OCI-LY7 (cell line): ENCODE measurements at regions not wholly inside any gene's neighbourhood (a gene's known extent, or its start where the extent isn't known, plus 50 kb on each side); places are given as distances from the start of the nearest gene placed in this dataset.
"Not testable (repeated sequence)": the region's sequence is repeated elsewhere in the genome, so short reads cannot be mapped to it uniquely, and the experiment has no call there.

ENCODE experiments used
- BruUV-seq: library from RNA; stranded (reverse); fragments of 400-500 nt; replicated peaks from 2 replicates; lab custom pipeline; 2021; lab: Mats Ljungman, UMichigan
- CTCF ChIA-PET: fragments of 300-600 bp; sonication (Branson Sonifier 250); formaldehyde crosslinking; loops from one replicate; lab custom pipeline; 2022; ENCODE audit warnings: antibody characterized with exemption; ENCODE audit not compliant: unreplicated experiment; lab: Charles Lee
- POLR2A ChIA-PET: fragments of 300-600 bp; sonication (Branson Sonifier 250); formaldehyde crosslinking; loops from one replicate; lab custom pipeline; 2022; ENCODE audit warnings: antibody characterized with exemption; lab: Charles Lee
- DNase-seq: peaks from one replicate; pipeline ENCODE4 v3.0.0-alpha.2; 2015; ENCODE audit warnings: low spot score
- H2AFZ ChIP-seq: fragments of 200-600 bp; sonication (generic), shearing (Covaris generic); 2 replicates; pipeline ENCODE4 v1.6.1; 2014; ENCODE audit warnings: mild to moderate bottlenecking, antibody characterized with exemption, low read length, moderate library complexity
- H3K27ac ChIP-seq: fragments of 200-600 bp; sonication (generic); 2 replicates; pipeline ENCODE4 v1.5.1; 2014; ENCODE audit warnings: mixed run types, low read depth, mild to moderate bottlenecking, moderate library complexity, low read length, inconsistent platforms; ENCODE audit not compliant: poor library complexity, severe bottlenecking
- H3K36me3 ChIP-seq: fragments of 200-600 bp; sonication (generic); 2 replicates; pipeline ENCODE4 v1.6.1; 2014; ENCODE audit warnings: mild to moderate bottlenecking, antibody characterized with exemption, low read length, moderate library complexity, mixed read lengths; ENCODE audit not compliant: insufficient read depth
- H3K4me1 ChIP-seq: fragments of 200-600 bp; sonication (generic); 2 replicates; pipeline ENCODE4 v1.5.1; 2014; ENCODE audit warnings: mild to moderate bottlenecking, low read length; ENCODE audit not compliant: insufficient read depth, poor library complexity, severe bottlenecking
- H3K4me2 ChIP-seq: fragments of 200-600 bp; sonication (generic); 2 replicates; pipeline ENCODE4 v1.6.1; 2014; ENCODE audit warnings: mild to moderate bottlenecking, low read length
- H3K4me3 ChIP-seq: fragments of 200-600 bp; sonication (generic); 2 replicates; pipeline ENCODE4 v1.5.1; 2014; ENCODE audit warnings: mild to moderate bottlenecking, low read depth, low read length; ENCODE audit not compliant: poor library complexity, severe bottlenecking
- H3K79me2 ChIP-seq: fragments of 200-600 bp; sonication (generic); 2 replicates; pipeline ENCODE4 v1.6.1; 2016; ENCODE audit warnings: low read depth, mild to moderate bottlenecking, low read length, moderate library complexity, mixed read lengths; ENCODE audit not compliant: insufficient read depth
- H3K9me2 ChIP-seq: fragments of 200-600 bp; sonication (generic); 2 replicates; pipeline ENCODE4 v1.6.1; 2016; ENCODE audit warnings: mild to moderate bottlenecking, low read length, mixed read lengths; ENCODE audit not compliant: insufficient read depth
- H3K9me3 ChIP-seq: fragments of 200-600 bp; sonication (generic); 2 replicates; pipeline ENCODE4 v1.6.1; 2014; ENCODE audit warnings: mild to moderate bottlenecking, mixed run types, low read length, mixed read lengths
- H4K20me1 ChIP-seq: fragments of 200-600 bp; sonication (generic); 2 replicates; pipeline ENCODE4 v1.6.1; 2014; ENCODE audit warnings: mild to moderate bottlenecking, antibody characterized with exemption, low read length, moderate library complexity, mixed read lengths; ENCODE audit not compliant: insufficient read depth
- EZH2phosphoT487 ChIP-seq: fragments of 200-600 bp; sonication (generic); IDR thresholded peaks from 2 replicates; pipeline ENCODE4 v1.6.1; 2018; ENCODE audit warnings: low read depth, borderline replicate concordance, mild to moderate bottlenecking, mixed run types, antibody characterized with exemption, low read length, moderate library complexity, mixed read lengths
- intact Hi-C: fragments of 100-400 bp; cut with micrococcal nuclease; formaldehyde crosslinking; loops from one replicate; pipeline ENCODE4 v1.10.0; 2022; ENCODE audit not compliant: unreplicated experiment
- TF ChIP-seq, protein P1 (sequence below): fragments of 200-600 bp; sonication (generic); conservative IDR thresholded peaks from 2 replicates; pipeline ENCODE4 v1.5.1; 2014; ENCODE audit warnings: mild to moderate bottlenecking, antibody characterized with exemption, low read length, moderate library complexity, mixed read lengths

DNA sequence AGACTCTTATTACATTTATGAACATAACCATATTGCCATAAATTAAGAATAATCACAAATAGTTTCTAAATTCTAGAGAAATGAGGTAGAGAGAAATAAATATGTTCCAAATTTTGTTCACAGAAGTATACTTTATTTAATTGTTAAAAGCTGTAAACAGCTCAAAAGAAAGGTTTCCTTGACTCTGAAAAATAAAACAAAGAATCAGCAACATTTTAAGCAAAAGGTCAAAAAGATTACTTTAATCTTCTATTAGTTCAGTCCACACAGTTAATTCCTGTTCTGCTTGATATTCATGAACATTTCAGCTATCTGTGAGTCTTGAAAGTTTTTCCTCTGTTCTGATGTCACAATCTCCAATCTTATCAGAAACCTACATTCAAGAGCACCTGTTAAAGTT lies 197.9 kb downstream of the GJA1 start:
- Histone ChIP-seq H3K4me1 (no peaks in the 10 kb centered on the region), H4K20me1 (no peaks in the 10 kb centered on the region), H3K27ac (no peak overlapping the region), H3K36me3 (no peaks in the 10 kb centered on the region), H3K9me2 (no peaks in the 10 kb centered on the region), H3K4me3 (no peak overlapping the region), H3K4me2 (no peak overlapping the region), H2AFZ (no peak overlapping the region), H3K79me2 (no peaks in the 10 kb centered on the region), H3K9me3 (peaks cover 10% of the 10 kb centered on the region; the same call in 1 of the 2 replicates)
- ChIA-PET POLR2A (no interaction called here), CTCF (no interaction called here)
- no peak for DNase-seq
- TF ChIP-seq, protein P1, sequence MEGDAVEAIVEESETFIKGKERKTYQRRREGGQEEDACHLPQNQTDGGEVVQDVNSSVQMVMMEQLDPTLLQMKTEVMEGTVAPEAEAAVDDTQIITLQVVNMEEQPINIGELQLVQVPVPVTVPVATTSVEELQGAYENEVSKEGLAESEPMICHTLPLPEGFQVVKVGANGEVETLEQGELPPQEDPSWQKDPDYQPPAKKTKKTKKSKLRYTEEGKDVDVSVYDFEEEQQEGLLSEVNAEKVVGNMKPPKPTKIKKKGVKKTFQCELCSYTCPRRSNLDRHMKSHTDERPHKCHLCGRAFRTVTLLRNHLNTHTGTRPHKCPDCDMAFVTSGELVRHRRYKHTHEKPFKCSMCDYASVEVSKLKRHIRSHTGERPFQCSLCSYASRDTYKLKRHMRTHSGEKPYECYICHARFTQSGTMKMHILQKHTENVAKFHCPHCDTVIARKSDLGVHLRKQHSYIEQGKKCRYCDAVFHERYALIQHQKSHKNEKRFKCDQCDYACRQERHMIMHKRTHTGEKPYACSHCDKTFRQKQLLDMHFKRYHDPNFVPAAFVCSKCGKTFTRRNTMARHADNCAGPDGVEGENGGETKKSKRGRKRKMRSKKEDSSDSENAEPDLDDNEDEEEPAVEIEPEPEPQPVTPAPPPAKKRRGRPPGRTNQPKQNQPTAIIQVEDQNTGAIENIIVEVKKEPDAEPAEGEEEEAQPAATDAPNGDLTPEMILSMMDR: no peak
- TF ChIP-seq EZH2phosphoT487: no peak
- intact Hi-C loops: no loop called here
- no TSS peak for BruUV-seq

GRCh38 chr6:121634586-121634985 lies 199.1 kb downstream of the GJA1 start:
- H3K36me3 ChIP-seq, H3K9me3 ChIP-seq, intact Hi-C loops, H2AFZ ChIP-seq, DNase-seq, H3K4me3 ChIP-seq, POLR2A ChIA-PET, H3K9me2 ChIP-seq, H3K4me1 ChIP-seq, H4K20me1 ChIP-seq, BruUV-seq, CTCF ChIA-PET, H3K4me2 ChIP-seq, H3K79me2 ChIP-seq, H3K27ac ChIP-seq: not testable (repeated sequence)

- H3K36me3 ChIP-seq: no peaks in the 10 kb centered on the region
- BruUV-seq: no TSS peak
- TF ChIP-seq EZH2phosphoT487: no peak
- TF ChIP-seq, protein P1: no peak
- POLR2A ChIA-PET: no interaction called here
- CTCF ChIA-PET: no interaction called here
- no peak overlapping the region for H3K4me2 ChIP-seq
- no peaks in the 10 kb centered on the region for H3K79me2 ChIP-seq
- no peak overlapping the region for H2AFZ ChIP-seq
- H3K4me3 ChIP-seq: no peak overlapping the region
- H4K20me1 ChIP-seq: no peaks in the 10 kb centered on the region
- no peak overlapping the region for H3K27ac ChIP-seq
- intact Hi-C loops: no loop called here
- no peaks in the 10 kb centered on the region for H3K4me1 ChIP-seq
- H3K9me3 ChIP-seq: peaks cover 10% of the 10 kb centered on the region; the same call in 1 of the 2 replicates
- H3K9me2 ChIP-seq: no peaks in the 10 kb centered on the region
- no peak for DNase-seq
Observed at GRCh38 chr6:121635355-121635754, 199.9 kb downstream of the GJA1 start.

DNA sequence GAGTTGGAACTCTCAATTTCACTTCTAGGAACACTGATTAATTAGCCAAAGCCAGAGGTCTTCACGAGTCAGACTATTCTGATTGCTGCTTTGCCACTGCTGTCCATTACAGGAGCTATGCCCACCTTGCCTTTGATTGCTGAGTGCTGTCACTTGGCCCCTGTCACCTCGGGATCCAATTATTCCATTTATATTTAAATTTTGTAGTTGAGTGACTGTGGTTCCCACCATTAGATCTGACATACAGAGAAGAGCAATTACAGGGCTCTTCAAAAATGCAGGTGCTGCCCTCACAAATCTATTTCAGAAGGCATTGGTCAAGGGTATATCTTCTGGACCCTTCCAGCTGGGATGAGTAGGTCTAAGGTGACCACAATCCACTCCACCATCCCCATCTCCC lies 200.8 kb downstream of the GJA1 start:
- H3K9me3 ChIP-seq, DNase-seq, CTCF ChIA-PET, H2AFZ ChIP-seq, H3K4me1 ChIP-seq, H3K27ac ChIP-seq, H3K79me2 ChIP-seq, intact Hi-C loops, H3K4me2 ChIP-seq, H3K4me3 ChIP-seq, H3K36me3 ChIP-seq, POLR2A ChIA-PET, BruUV-seq, H4K20me1 ChIP-seq, H3K9me2 ChIP-seq: not testable (repeated sequence)
